Fibroblast of skin of left quadriceps (primary cell): ENCODE measurements at regions not wholly inside any gene's neighbourhood (a gene's known extent, or its start where the extent isn't known, plus 50 kb on each side); places are given as distances from the start of the nearest gene placed in this dataset.
A peak's percentile ranks its signal among the peaks of the same experiment; 100 is the strongest.
"Not testable (repeated sequence)": the region's sequence is repeated elsewhere in the genome, so short reads cannot be mapped to it uniquely, and the experiment has no call there.

Source experiments
- DNase-seq, 2 experiments: peaks; one replicate each; pipeline ENCODE4 v3.0.0-alpha.2; 2013; ENCODE audit warnings: low read depth in 2 of 2

- DNase-seq, result no peak
Observed at GRCh38 chr12:82529101-82529500, 157.6 kb upstream of the TMTC2 start.

GRCh38 chr12:82529954-82530353 is 156.8 kb upstream of the TMTC2 start:
- no peak for DNase-seq

GRCh38 chr12:82530394-82530793 is 156.3 kb upstream of the TMTC2 start:
- DNase-seq, result no peak

GRCh38 chr12:82533341-82533740 is 153.4 kb upstream of the TMTC2 start:
- DNase-seq, result no peak

- no peak for DNase-seq
Observed at GRCh38 chr12:82537436-82537835, 149.3 kb upstream of the TMTC2 start.

- DNase-seq, result no peak
Observed at GRCh38 chr12:82554529-82554928, 132.2 kb upstream of the TMTC2 start.

GRCh38 chr12:82555699-82556098 is 131.0 kb upstream of the TMTC2 start:
- no peak for DNase-seq

- DNase-seq, result no peak
Observed at GRCh38 chr12:82565966-82566365, 120.7 kb upstream of the TMTC2 start.

GRCh38 chr12:82567688-82568087 is 119.0 kb upstream of the TMTC2 start:
- DNase-seq, result no peak

GRCh38 chr12:82574191-82574590 is 112.5 kb upstream of the TMTC2 start:
- no peak for DNase-seq

- DNase-seq, result no peak
Observed at GRCh38 chr12:82578725-82579124, 108.0 kb upstream of the TMTC2 start.

- DNase-seq, result no peak
Observed at GRCh38 chr12:82583756-82584155, 103.0 kb upstream of the TMTC2 start.

- no peak for DNase-seq
Observed at GRCh38 chr12:82593143-82593542, 93.6 kb upstream of the TMTC2 start.

GRCh38 chr12:82593901-82594396 is 92.8 kb upstream of the TMTC2 start:
- no peak for DNase-seq

- no peak for DNase-seq
Observed at GRCh38 chr12:82595941-82596340, 90.8 kb upstream of the TMTC2 start.

- DNase-seq, result no peak
Observed at GRCh38 chr12:82596483-82596882, 90.2 kb upstream of the TMTC2 start.

GRCh38 chr12:82600379-82600778 is 86.3 kb upstream of the TMTC2 start:
- peak in 1 of 2 experiments; percentile 4 for DNase-seq

- not testable (repeated sequence) for DNase-seq
Observed at GRCh38 chr12:82603647-82604046, 83.1 kb upstream of the TMTC2 start.

GRCh38 chr12:82605115-82605514 is 81.6 kb upstream of the TMTC2 start:
- DNase-seq, result no peak

GRCh38 chr12:82608706-82609105 is 78.0 kb upstream of the TMTC2 start:
- peak; percentile 6 to 12 for DNase-seq

GRCh38 chr12:82609234-82609914 is 77.3 kb upstream of the TMTC2 start:
- no peak for DNase-seq

- no peak for DNase-seq
Observed at GRCh38 chr12:82619644-82620043, 67.1 kb upstream of the TMTC2 start.

GRCh38 chr12:82620917-82621316 is 65.8 kb upstream of the TMTC2 start:
- DNase-seq, result no peak

GRCh38 chr12:82625523-82625922 is 61.2 kb upstream of the TMTC2 start:
- DNase-seq, result no peak
